K562 (cell line): ENCODE measurements at regions not wholly inside any gene's neighbourhood (a gene's known extent, or its start where the extent isn't known, plus 50 kb on each side); places are given as distances from the start of the nearest gene placed in this dataset.

Source experiments
- KLF13 ChIP-seq: fragments of 450-650 bp; IDR thresholded peaks from 2 replicates; pipeline ENCODE4 v1.6.1; 2016; ENCODE audit warnings: missing genetic modification characterization, low read depth, mild to moderate bottlenecking, missing compliant biosample characterization, moderate library complexity, borderline replicate concordance
- KLF16 ChIP-seq: IDR thresholded peaks from 2 replicates; pipeline ENCODE4 v1.6.1; 2016; ENCODE audit warnings: antibody characterized with exemption
- RAD21 ChIP-seq, 2 experiments: fragments of 250-450 bp in 1 of 2; fragments of 450-650 bp in 1 of 2; sonication (Bioruptor Pico) in 1 of 2; formaldehyde crosslinking in 1 of 2; IDR thresholded peaks in 1 of 2; conservative IDR thresholded peaks in 1 of 2; 2 replicates each; pipeline versions ENCODE4 v1.4.0 to v1.8.0; 2020 to 2022; ENCODE audit warnings: mild to moderate bottlenecking in 2 of 2, moderate library complexity in 1 of 2
- RCOR1 ChIP-seq, 2 experiments: IDR thresholded peaks; 2 replicates each; pipeline ENCODE4 v1.6.1; 2012; ENCODE audit warnings: low read depth in 2 of 2, low read length in 2 of 2, borderline replicate concordance in 1 of 2, improper control_type of control experiment in 1 of 2
- REST ChIP-seq, 2 experiments: fragments of 450-650 bp; formaldehyde crosslinking in 1 of 2; IDR thresholded peaks; 2 replicates each; pipeline versions ENCODE4 v1.4.0 to v1.6.1; 2014 to 2020; ENCODE audit warnings: mild to moderate bottlenecking in 2 of 2, borderline replicate concordance in 1 of 2, low read depth in 1 of 2
- TFAM ChIP-seq: fragments of 250-450 bp; sonication (Bioruptor Pico); conservative IDR thresholded peaks from 2 replicates; pipeline ENCODE4 v1.5.0; 2021; ENCODE audit warnings: mild to moderate bottlenecking, moderate library complexity
- ZBTB5 ChIP-seq: fragments of 450-650 bp; IDR thresholded peaks from 2 replicates; pipeline ENCODE4 v1.6.1; 2017; ENCODE audit warnings: antibody characterized with exemption
- ZNF764 ChIP-seq: fragments of 250-450 bp; sonication (Bioruptor Pico); IDR thresholded peaks from 2 replicates; pipeline ENCODE4 v1.4.0; 2020; ENCODE audit warnings: low read depth, mild to moderate bottlenecking, moderate library complexity

- TF ChIP-seq ZBTB5 (no peak), RCOR1 (IDR thresholded peaks at IDR 0.05; ENCODE audit: borderline replicate concordance in 1 of 2, low read depth in 2 of 2, low read length in 2 of 2) (0 out of 4 replicates have a peak, but pooled peaks of 1 of the 2 experiments have one; percentile 19), ZNF764 (CRISPR knock-in tag) (peak; percentile 86), RAD21 (CRISPR knock-in tag; conservative IDR thresholded peaks at IDR 0.05 in 1 of 2, IDR thresholded peaks at IDR 0.05 in 1 of 2) (peak; percentile 59 to 79), KLF13 (tag) (no peak), TFAM (CRISPR knock-in tag) (no peak), KLF16 (peak; percentile 35; the same call in 1 of the 2 replicates), REST (IDR thresholded peaks at IDR 0.05; ENCODE audit: borderline replicate concordance) (peak; percentile 88), REST (CRISPR knock-in tag; IDR thresholded peaks at IDR 0.05; ENCODE audit: low read depth) (no peak)
- TF ChIP-seq, all 486 proteins: peak for 13
Observed at GRCh38 chr17:37844158-37844976, 79.8 kb upstream of the TBC1D3K start (continued).
